GM06990 (cell line): ENCODE measurements at regions not wholly inside any gene's neighbourhood (a gene's known extent, or its start where the extent isn't known, plus 50 kb on each side); places are given as distances from the start of the nearest gene placed in this dataset.

Experiments used
- DNase-seq: peaks from one replicate; pipeline ENCODE4 v3.0.0-alpha.2; 2011; ENCODE audit not compliant: insufficient read length; ENCODE audit errors: extremely low read depth
- H3K27me3 ChIP-seq: replicated peaks from 2 replicates; pipeline ENCODE4 v1.6.0; 2011; ENCODE audit warnings: low read length; ENCODE audit not compliant: control insufficient read depth, insufficient read depth
- H3K36me3 ChIP-seq: 2 replicates; pipeline ENCODE4 v1.5.1; 2011; ENCODE audit warnings: low read length; ENCODE audit not compliant: control insufficient read depth, insufficient read depth
- H3K4me3 ChIP-seq: replicated peaks from 2 replicates; pipeline ENCODE4 v1.5.1; 2011; ENCODE audit warnings: low read depth, mild to moderate bottlenecking, control low read depth, low read length
- CTCF ChIP-seq: IDR thresholded peaks from 2 replicates; pipeline ENCODE4 v1.5.1; 2011; ENCODE audit warnings: low read length, control low read depth, mild to moderate bottlenecking, inconsistent platforms; ENCODE audit not compliant: insufficient read depth, poor library complexity, severe bottlenecking

GRCh38 chr2:12539776-12540562, 176.8 kb upstream of the TRIB2 start:
- no peak for DNase-seq
- H3K27me3 ChIP-seq = no peaks in the 10 kb centered on the region
- no peak overlapping the region for H3K4me3 ChIP-seq
- H3K36me3 ChIP-seq = no peaks in the 10 kb centered on the region
- no peak for TF ChIP-seq CTCF

- no peak for TF ChIP-seq CTCF
- H3K36me3 ChIP-seq = no peaks in the 10 kb centered on the region
- H3K4me3 ChIP-seq = no peak overlapping the region
- DNase-seq = no peak
- no peaks in the 10 kb centered on the region for H3K27me3 ChIP-seq
Observed at GRCh38 chr2:12543076-12543977, 173.4 kb upstream of the TRIB2 start.

- no peaks in the 10 kb centered on the region for H3K27me3 ChIP-seq
- H3K4me3 ChIP-seq = no peak overlapping the region
- peak; percentile 26 for DNase-seq
- no peaks in the 10 kb centered on the region for H3K36me3 ChIP-seq
- TF ChIP-seq CTCF = no peak
Observed at GRCh38 chr2:12543978-12544558, 172.7 kb upstream of the TRIB2 start.

- Histone ChIP-seq H3K36me3 (no peaks in the 10 kb centered on the region), H3K4me3 (no peak overlapping the region), H3K27me3 (no peaks in the 10 kb centered on the region)
- peak; percentile 12 for TF ChIP-seq CTCF
- no peak for DNase-seq
Observed at GRCh38 chr2:12547566-12548170, 169.1 kb upstream of the TRIB2 start.

GRCh38 chr2:12548906-12549305, 167.8 kb upstream of the TRIB2 start:
- H3K36me3 ChIP-seq = no peaks in the 10 kb centered on the region
- no peak overlapping the region for H3K4me3 ChIP-seq
- no peak for TF ChIP-seq CTCF
- no peak for DNase-seq
- H3K27me3 ChIP-seq = no peaks in the 10 kb centered on the region
